Stimulated activated naive B cell treated with anti-CD40 and anti-IgM and Interleukin-4, amounts not matched to agents 10 μg/mL and 1 μg/mL and 100 μg/mL, for 72 hours (primary cell): ENCODE measurements at regions not wholly inside any gene's neighbourhood (a gene's known extent, or its start where the extent isn't known, plus 50 kb on each side); places are given as distances from the start of the nearest gene placed in this dataset.

Experiments
- ATAC-seq, 2 donors: fragments of 150-1000 bp; cut with Tn5 transposase; replicated peaks; 2 replicates each; pipeline ENCODE4 v1.10.0; 2021; ENCODE audit warnings: moderate library complexity in 1 of 2
- DNase-seq: peaks from one replicate; pipeline ENCODE4 v3.0.0; 2021
- H3K27ac Mint-ChIP-seq: one replicate; pipeline ENCODE4 v1.8.0; 2022; ENCODE audit warnings: mild to moderate bottlenecking, mixed read lengths
- H3K27me3 Mint-ChIP-seq, 2 donors: one replicate each; pipeline ENCODE4 v1.8.0; 2022; ENCODE audit warnings: mixed read lengths in 2 of 2
- H3K36me3 Mint-ChIP-seq, 2 donors: one replicate each; pipeline ENCODE4 v1.8.0; 2022; ENCODE audit warnings: mixed read lengths in 2 of 2, mild to moderate bottlenecking in 1 of 2
- H3K4me1 Mint-ChIP-seq, 2 donors: one replicate each; pipeline ENCODE4 v1.8.0; 2022; ENCODE audit warnings: mixed read lengths in 2 of 2, mild to moderate bottlenecking in 1 of 2
- H3K4me3 Mint-ChIP-seq, 2 donors: one replicate each; pipeline ENCODE4 v1.8.0; 2022; ENCODE audit warnings: mild to moderate bottlenecking in 2 of 2, mixed read lengths in 2 of 2, moderate library complexity in 1 of 2
- H3K9me3 Mint-ChIP-seq, 2 donors: one replicate each; pipeline ENCODE4 v1.8.0; 2022; ENCODE audit warnings: mixed read lengths in 2 of 2, mild to moderate bottlenecking in 1 of 2

DNA sequence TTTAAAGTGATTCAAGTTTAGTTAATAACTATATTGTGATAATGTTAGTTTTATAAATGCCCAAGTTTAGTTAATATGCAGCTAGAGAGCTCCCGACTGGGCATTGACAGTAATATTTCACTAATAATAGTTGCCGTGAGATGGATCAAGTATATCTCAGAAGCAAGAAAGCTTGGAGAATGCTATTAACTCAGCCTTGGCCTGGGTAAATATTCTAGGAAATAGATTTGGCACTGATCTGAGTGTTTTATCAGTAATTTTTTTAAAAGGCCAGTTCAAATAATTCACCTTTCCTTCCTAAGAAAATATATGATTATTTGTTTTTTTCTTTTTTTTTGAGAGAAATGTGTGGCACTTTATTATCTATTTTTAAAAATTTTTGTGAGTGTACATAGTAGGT lies 305.3 kb downstream of the CSNK1G3 start:
- DNase-seq (no peak), ATAC-seq (no peak)
- Mint-ChIP-seq H3K9me3 (no peaks in the 10 kb centered on the region), H3K36me3 (no peaks in the 10 kb centered on the region), H3K4me1 (peaks cover 9 to 19% of the 10 kb centered on the region in 2 donors), H3K27me3 (peaks cover 8 to 9% of the 10 kb centered on the region in 2 donors), H3K27ac (no peak overlapping the region), H3K4me3 (no peak overlapping the region)

DNA sequence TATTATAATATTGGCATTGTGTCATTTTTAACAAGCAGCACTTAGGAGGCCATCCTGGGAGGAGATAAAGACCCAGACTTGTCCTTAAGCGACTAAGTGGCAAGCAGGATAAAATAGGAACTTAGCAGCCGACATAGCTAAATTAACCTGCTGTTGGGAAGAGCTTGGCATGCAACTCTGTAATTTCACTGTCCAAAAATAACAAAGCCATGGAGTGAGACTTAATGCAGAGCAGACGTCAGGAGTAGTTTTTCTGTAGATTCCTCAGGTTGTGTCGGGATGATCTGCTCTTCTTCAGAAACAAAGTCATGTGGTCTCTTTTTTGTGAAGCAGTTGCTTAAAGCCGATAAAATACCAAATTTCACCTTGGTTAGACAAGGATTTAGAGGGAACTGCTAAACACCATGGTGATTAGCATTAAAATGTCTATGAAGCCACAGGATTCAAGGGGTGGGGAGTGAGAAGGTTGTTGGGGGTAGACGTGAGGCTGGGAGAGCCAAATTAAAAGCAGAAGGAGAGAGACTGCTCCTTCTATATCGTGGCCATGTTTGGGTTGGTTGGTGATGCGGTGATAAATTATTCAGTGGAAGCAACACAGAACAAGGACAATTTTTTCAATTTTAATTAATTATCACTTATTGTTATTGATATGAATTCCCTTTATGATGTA lies 303.0 kb downstream of the CSNK1G3 start:
- ATAC-seq (no peak), DNase-seq (no peak)
- H3K36me3 Mint-ChIP-seq: no peaks in the 10 kb centered on the region
- no peak overlapping the region for H3K27ac Mint-ChIP-seq
- H3K9me3 Mint-ChIP-seq: no peaks in the 10 kb centered on the region
- peaks cover 15 to 31% of the 10 kb centered on the region in 2 donors for H3K4me1 Mint-ChIP-seq
- no peak overlapping the region for H3K4me3 Mint-ChIP-seq
- H3K27me3 Mint-ChIP-seq: peaks cover 8 to 9% of the 10 kb centered on the region in 2 donors

- peaks cover 8 to 9% of the 10 kb centered on the region in 2 donors for H3K27me3 Mint-ChIP-seq
- no peak for DNase-seq
- H3K36me3 Mint-ChIP-seq: no peaks in the 10 kb centered on the region
- ATAC-seq: peak; percentile 84 to 90
- peaks cover 19 to 38% of the 10 kb centered on the region in 2 donors for H3K4me1 Mint-ChIP-seq
- no peak overlapping the region for H3K4me3 Mint-ChIP-seq
- H3K9me3 Mint-ChIP-seq: no peaks in the 10 kb centered on the region
- H3K27ac Mint-ChIP-seq: no peak overlapping the region
These were observed 302.1 kb downstream of the CSNK1G3 start for GRCh38 chr5:123813937-123814624.

- H3K27me3 Mint-ChIP-seq: peaks cover 8 to 9% of the 10 kb centered on the region in 2 donors
- H3K27ac Mint-ChIP-seq: no peak overlapping the region
- no peaks in the 10 kb centered on the region for H3K9me3 Mint-ChIP-seq
- DNase-seq: no peak
- H3K36me3 Mint-ChIP-seq: no peaks in the 10 kb centered on the region
- no peak for ATAC-seq
- H3K4me3 Mint-ChIP-seq: no peak overlapping the region
- peaks cover 21 to 44% of the 10 kb centered on the region in 2 donors for H3K4me1 Mint-ChIP-seq
These were observed 301.3 kb downstream of the CSNK1G3 start for GRCh38 chr5:123813264-123813663.

DNA sequence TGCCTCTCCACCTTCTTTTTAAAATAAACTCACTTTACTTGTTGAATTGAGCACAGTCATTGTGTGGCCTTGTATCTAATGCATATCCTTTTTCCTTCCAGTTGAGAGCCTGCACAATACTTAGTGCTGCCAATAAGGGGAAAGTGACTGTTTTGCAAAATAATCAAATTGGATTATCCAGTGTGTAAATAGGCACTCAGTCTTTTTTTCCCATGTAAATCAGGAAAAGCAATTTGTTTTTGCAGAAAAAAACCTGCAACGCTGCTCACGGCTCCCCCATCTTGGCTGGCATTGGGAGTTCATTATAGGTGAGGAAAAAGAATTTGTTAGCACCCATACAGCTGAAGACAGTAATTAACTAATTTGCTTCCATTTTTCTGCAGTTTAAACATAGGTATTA lies 299.9 kb downstream of the CSNK1G3 start:
- DNase-seq (no peak), ATAC-seq (no peak)
- H3K4me3 Mint-ChIP-seq: no peak overlapping the region
- no peaks in the 10 kb centered on the region for H3K36me3 Mint-ChIP-seq
- H3K27me3 Mint-ChIP-seq: peaks cover 8 to 9% of the 10 kb centered on the region in 2 donors
- H3K4me1 Mint-ChIP-seq: peaks cover 21 to 44% of the 10 kb centered on the region in 2 donors
- H3K9me3 Mint-ChIP-seq: no peaks in the 10 kb centered on the region
- H3K27ac Mint-ChIP-seq: no peak overlapping the region

DNA sequence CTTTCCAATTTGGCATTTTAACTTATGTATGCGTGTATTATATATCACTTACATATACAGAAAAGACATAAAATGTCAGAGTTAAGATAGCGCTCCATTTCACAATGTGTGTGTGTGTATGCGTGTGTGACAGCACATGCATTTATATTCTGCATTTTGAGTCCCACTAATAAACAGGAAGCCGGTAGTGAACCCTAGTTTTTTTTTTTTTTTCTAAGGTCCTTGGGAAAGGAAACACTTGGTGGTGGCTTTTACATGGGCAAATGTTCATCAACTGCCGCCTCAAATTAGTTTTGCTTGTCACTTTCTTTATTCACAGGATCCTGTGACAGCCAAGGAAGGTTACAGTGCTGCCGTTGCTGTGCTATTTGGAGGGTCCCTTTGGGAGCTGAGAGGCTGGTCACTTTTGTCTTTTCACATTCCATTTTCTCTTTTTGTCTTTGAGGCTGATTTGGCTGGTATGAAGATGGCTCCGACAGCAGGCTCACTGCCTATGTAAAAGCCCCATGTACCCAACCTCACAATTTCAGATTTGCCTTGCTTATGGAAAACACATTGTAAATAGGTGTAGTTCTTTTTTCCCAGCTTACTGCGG lies 298.9 kb downstream of the CSNK1G3 start:
- H3K27me3 Mint-ChIP-seq: peaks cover 8 to 9% of the 10 kb centered on the region in 2 donors
- DNase-seq (no peak), ATAC-seq (no peak)
- no peaks in the 10 kb centered on the region for H3K9me3 Mint-ChIP-seq
- peaks cover 21 to 44% of the 10 kb centered on the region in 2 donors for H3K4me1 Mint-ChIP-seq
- H3K27ac Mint-ChIP-seq: no peak overlapping the region
- H3K36me3 Mint-ChIP-seq: no peaks in the 10 kb centered on the region
- H3K4me3 Mint-ChIP-seq: no peak overlapping the region

DNA sequence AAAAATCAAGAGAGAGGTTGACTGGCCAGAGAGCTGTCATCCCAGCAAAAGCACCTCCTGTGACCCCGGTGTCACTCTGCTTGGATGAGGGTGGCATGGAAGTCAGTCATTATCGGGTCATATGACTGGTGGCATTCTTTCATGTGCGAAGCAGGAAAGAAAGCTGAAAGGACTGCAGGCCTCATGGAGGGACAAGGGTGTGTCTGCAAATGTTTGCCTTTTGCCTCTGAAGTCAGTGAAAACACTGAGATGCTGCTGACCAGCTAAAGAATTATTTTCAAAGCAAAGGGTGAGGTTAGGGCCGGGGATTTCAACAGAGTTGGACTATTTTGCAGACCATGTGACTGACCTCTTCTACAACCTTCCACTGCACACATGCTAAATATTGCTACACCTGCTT lies 298.3 kb downstream of the CSNK1G3 start:
- ATAC-seq: no peak
- Mint-ChIP-seq H3K9me3 (no peaks in the 10 kb centered on the region), H3K27me3 (peaks cover 8 to 9% of the 10 kb centered on the region in 2 donors), H3K36me3 (no peaks in the 10 kb centered on the region), H3K4me1 (peaks cover 21 to 39% of the 10 kb centered on the region in 2 donors), H3K4me3 (peak overlapping the region in 1 of 2 donors; percentile 25), H3K27ac (no peak overlapping the region)
- DNase-seq: no peak

DNA sequence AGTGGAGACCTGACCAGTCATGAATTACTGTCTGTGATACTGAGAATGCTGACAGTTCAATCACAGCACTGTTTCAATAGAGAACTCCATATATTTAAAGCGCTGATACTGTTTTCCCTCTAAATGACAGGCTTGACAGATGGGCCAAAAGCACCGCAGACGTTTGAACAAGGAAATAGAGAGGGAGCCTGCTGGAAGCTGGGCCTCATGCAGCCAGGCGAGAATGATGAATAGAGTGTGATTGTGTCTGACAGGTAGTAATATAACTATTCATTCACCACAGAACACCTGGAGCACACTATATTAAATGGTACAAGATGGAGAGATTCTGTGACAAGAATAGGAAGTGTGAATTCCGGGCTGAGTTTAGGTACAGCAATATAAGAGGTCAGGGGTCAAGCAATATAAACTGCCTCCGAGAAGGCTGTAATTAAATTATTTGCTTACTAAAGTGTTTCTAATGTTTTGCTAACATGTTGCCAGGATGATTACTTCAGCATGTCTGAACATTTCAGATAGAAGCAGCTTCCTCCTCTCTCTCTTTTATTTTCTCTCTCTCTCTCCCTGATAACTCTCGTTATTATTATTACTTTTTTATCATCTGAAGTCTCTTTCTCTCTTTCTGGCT lies 297.7 kb downstream of the CSNK1G3 start:
- no peak for DNase-seq
- peak in 1 of 2 donors; percentile 21 for ATAC-seq
- Mint-ChIP-seq H3K4me3 (peak overlapping the region in 1 of 2 donors; percentile 25), H3K9me3 (no peaks in the 10 kb centered on the region), H3K4me1 (peaks cover 17 to 34% of the 10 kb centered on the region in 2 donors), H3K27me3 (peaks cover 8 to 9% of the 10 kb centered on the region in 2 donors), H3K36me3 (no peaks in the 10 kb centered on the region), H3K27ac (no peak overlapping the region)

DNA sequence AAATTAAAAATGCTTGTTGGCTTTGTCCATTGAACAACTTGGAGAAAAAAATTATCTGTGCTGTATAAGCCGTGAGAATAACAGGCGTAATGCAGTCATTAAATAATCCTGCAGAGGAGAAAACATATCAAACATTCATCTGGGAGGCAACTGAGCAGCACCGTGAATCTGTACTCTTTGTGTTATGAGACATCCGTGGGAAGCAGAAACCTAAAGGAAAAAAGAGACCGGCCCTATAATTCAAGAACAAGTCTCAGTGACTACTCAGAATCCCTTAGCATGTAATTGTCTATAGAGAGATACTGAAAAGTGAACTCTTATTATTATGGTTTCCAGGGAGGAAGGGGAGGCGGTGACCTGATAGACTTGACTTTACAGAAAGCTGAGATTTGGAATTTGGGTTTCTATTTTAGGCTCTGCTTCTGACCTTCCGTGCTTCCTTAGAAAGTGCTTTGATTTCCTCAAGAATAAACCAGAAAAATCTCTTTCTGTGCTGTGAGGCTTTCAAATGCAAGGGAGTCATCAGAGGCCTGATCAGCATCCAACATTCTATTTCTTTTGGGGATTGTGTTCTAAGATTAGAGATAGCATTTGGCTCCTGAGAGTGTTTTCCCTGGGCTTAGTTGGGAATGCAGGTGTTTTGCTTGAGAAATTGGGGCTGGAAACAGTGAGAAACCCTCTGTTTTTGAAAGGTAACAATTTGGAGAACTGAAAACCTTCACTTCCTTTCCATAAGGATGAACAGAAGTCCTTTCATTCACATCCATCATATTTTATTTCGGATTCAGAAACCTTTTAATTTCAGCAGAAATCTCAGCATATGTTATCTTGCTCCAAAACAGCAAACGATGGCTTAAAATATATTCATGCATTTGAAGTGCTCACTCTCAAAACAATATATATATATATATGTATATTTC lies 296.7 kb downstream of the CSNK1G3 start:
- H3K27ac Mint-ChIP-seq: no peak overlapping the region
- no peak for DNase-seq
- no peaks in the 10 kb centered on the region for H3K36me3 Mint-ChIP-seq
- peaks cover 8 to 9% of the 10 kb centered on the region in 2 donors for H3K27me3 Mint-ChIP-seq
- no peak overlapping the region for H3K4me3 Mint-ChIP-seq
- no peak for ATAC-seq
- H3K9me3 Mint-ChIP-seq: no peaks in the 10 kb centered on the region
- peaks cover 12 to 25% of the 10 kb centered on the region in 2 donors for H3K4me1 Mint-ChIP-seq

- DNase-seq (no peak), ATAC-seq (no peak)
- no peaks in the 10 kb centered on the region for H3K36me3 Mint-ChIP-seq
- no peaks in the 10 kb centered on the region for H3K27me3 Mint-ChIP-seq
- no peak overlapping the region for H3K4me3 Mint-ChIP-seq
- no peaks in the 10 kb centered on the region for H3K9me3 Mint-ChIP-seq
- H3K27ac Mint-ChIP-seq: no peak overlapping the region
- H3K4me1 Mint-ChIP-seq: peaks cover 12 to 25% of the 10 kb centered on the region in 2 donors
These were observed 295.4 kb downstream of the CSNK1G3 start for GRCh38 chr5:123807177-123807945.

DNA sequence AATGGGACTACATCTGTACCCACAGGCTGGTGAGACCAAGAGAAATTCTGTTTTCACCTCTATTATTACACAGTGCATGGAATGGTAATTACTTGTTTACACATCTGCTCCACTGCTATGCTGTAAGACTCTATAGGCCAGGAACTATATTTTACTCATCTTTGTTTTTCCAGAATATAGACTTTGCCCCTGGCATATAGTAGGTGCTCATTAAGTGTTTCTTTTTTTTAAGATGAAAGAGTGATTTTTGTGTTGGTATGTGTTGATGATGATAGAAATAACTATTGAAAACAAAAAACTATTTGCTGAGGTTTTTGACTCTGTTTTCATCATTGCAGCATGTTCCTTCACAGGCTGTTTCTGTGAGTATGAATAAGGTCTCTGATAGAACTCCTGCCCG lies 294.7 kb downstream of the CSNK1G3 start:
- H3K36me3 Mint-ChIP-seq: no peaks in the 10 kb centered on the region
- no peaks in the 10 kb centered on the region for H3K9me3 Mint-ChIP-seq
- H3K4me1 Mint-ChIP-seq: peaks cover 12 to 25% of the 10 kb centered on the region in 2 donors
- DNase-seq (no peak), ATAC-seq (no peak)
- H3K27ac Mint-ChIP-seq: no peak overlapping the region
- no peaks in the 10 kb centered on the region for H3K27me3 Mint-ChIP-seq
- H3K4me3 Mint-ChIP-seq: no peak overlapping the region

GRCh38 chr5:123805300-123805699 lies 293.3 kb downstream of the CSNK1G3 start:
- Mint-ChIP-seq H3K4me1 (peaks cover 9 to 16% of the 10 kb centered on the region in 2 donors), H3K27me3 (no peaks in the 10 kb centered on the region), H3K36me3 (no peaks in the 10 kb centered on the region), H3K27ac (no peak overlapping the region), H3K4me3 (no peak overlapping the region), H3K9me3 (no peaks in the 10 kb centered on the region)
- no peak for DNase-seq
- no peak for ATAC-seq

- ATAC-seq: peak in 1 of 2 donors; percentile 36
- Mint-ChIP-seq H3K4me1 (no peaks in the 10 kb centered on the region), H3K36me3 (no peaks in the 10 kb centered on the region), H3K4me3 (no peak overlapping the region), H3K9me3 (no peaks in the 10 kb centered on the region), H3K27me3 (no peaks in the 10 kb centered on the region), H3K27ac (no peak overlapping the region)
- no peak for DNase-seq
These were observed 291.4 kb downstream of the CSNK1G3 start for GRCh38 chr5:123803359-123803758.
